ENCODE measurements at regions not wholly inside any gene's neighbourhood (a gene's known extent, or its start where the extent isn't known, plus 50 kb on each side); places are given as distances from the start of the nearest gene placed in this dataset.

GRCh38 chr10:36018996-36019395, 376.9 kb upstream of the FZD8 start:
- TF ChIP-seq CTCF (conservative IDR thresholded peaks at IDR 0.05) (no peak), ZFX (IDR thresholded peaks at IDR 0.05) (no peak)

All from C4-2B (cell line).